NCI-H526 (cell line): ENCODE measurements at regions not wholly inside any gene's neighbourhood (a gene's known extent, or its start where the extent isn't known, plus 50 kb on each side); places are given as distances from the start of the nearest gene placed in this dataset.

Experiments used
- DNase-seq, 2 experiments: peaks; one replicate each; lab custom pipeline; 2025; lab: John Stamatoyannopoulos, UW

DNA sequence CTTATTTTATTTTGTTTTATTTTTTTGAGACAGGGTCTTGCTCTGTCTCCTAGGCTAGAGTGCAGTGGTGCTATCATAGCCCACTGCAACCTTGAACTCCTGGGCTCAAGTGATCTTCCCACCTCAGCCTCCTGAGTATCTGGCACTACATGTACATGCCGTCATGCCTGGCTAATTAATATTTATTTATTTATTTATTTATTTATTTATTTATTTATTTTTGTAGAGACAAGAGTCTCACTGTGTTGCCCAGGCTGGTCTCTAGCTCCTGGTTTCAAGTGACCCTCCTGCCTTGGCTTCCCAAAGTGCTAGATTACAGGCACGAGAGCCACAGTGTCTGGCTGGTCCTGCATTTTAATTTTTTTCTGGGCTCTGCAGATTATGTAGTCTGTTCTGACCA, 84.9 kb upstream of the BCOR start:
- DNase-seq, result no peak

GRCh38 chrX:40182095-40182494, 84.3 kb upstream of the BCOR start:
- DNase-seq, result no peak

DNA sequence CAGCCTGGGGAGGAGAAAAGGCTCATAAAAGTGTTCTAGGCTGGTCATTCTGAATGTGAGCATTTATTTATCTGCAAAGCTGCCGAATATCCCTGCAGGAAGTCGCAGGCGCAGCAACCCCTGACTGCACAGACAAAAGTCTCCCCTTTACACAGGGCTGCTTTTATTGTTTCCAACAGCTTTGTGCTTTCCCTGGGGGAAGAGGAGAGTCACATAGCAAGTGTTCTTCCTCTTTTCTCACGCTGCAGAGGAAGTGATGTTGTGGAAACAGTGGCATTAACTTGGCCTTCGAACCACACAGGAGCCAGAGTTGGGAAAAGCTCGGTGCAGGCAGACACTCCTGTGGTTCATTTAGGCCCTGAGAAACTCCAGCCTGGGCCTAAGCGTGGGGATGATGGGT, 81.5 kb upstream of the BCOR start:
- no peak for DNase-seq

DNA sequence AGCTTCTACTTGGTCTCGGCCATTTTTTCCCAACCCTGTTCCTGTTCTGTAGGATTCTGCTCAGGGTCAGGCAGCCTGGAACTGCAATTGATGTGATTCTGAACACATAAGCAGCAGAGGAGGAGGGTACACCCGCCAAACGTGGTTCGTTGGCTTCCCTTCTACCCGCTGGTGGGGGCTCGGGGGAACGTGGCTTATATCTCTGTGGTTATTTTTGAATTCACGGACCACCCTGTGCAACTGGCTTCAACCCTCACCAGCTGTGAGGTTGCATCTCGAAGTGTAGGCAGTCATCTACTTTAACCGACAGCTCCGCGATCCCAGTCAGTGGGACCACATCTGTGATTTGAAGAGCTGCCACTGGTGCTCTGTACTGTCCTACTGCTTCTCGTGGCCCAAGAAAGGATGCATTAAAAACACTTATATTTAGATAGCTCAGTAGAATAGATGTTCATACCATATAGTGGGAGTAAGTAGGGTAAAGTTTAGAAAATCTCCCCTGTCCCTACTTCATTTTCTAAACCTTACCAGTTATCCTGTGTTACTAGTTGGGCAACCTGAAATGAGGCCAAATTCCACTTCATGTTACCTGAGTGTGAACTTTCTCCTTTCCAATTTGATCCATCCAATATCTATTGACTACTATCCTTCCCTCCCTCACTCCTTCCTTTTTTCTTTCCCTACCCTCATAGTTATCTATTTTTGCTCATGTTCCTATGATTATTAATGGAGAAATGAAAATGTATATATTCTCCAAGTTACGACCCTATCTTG, 80.4 kb upstream of the BCOR start:
- no peak for DNase-seq

DNA sequence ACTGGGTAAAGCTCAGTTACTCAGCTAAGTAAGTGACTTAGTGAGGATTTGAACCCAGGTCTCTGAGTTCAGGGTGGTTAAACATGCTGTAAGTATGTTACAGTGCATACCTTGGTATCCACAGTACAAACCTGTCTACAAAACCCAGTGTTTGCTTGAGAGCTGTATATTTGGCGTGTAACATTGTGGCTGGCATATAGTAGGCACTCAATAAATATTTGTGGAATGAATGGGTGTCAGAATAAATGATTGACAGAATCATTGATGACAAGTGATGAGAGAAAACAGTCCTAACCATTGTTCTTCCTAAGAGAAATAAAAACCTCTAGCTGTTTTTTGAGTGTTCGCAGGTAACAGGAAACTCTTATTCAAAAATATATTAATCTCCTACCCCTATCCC, 79.7 kb upstream of the BCOR start:
- no peak for DNase-seq

GRCh38 chrX:40177117-40177430, 79.3 kb upstream of the BCOR start:
- no peak for DNase-seq

- DNase-seq, result peak in 1 of 2 experiments; percentile 72
Observed at GRCh38 chrX:40176351-40177116, 78.8 kb upstream of the BCOR start.

DNA sequence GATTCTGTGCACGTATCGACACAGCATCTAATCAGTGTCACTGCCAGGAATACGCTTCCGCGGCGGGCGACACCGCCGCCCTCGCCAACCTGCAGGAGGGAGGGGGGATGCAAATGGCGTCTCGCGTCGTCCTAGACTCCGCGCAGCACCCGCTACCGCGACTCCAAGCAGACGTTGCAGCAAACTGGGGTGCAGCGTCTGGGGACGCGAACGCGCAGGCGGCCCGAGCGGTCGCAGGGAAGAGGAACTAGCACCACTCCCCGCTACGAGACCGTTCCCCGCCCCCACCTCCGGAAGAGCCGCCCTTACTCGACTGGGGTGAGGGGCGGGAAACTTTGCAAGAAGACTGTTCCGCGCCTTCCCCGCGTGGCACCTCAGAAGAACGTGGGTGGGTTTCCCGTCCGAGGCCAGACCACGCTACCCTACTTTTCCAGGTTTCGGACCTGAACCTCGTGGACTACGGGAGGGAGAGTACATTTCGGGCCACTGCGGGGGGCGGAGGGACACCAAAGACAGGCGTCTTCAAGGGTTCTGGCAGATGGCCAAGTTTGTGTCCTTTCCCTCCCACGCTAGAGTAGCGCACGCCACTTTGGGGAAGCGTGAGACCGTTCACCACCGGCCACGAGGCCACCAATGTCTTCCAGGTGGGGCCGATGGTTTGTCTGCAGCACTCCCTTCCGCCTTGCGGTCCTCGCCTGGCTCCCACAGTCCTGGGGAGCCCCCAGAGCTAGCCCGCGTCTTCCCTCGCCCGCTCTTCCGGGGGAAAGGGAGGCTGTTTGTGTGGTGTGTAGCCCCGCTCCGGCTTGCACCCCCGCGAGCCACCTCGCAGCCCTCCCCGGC, 78.0 kb upstream of the BCOR start:
- DNase-seq, result peak; percentile 36 to 76

DNA sequence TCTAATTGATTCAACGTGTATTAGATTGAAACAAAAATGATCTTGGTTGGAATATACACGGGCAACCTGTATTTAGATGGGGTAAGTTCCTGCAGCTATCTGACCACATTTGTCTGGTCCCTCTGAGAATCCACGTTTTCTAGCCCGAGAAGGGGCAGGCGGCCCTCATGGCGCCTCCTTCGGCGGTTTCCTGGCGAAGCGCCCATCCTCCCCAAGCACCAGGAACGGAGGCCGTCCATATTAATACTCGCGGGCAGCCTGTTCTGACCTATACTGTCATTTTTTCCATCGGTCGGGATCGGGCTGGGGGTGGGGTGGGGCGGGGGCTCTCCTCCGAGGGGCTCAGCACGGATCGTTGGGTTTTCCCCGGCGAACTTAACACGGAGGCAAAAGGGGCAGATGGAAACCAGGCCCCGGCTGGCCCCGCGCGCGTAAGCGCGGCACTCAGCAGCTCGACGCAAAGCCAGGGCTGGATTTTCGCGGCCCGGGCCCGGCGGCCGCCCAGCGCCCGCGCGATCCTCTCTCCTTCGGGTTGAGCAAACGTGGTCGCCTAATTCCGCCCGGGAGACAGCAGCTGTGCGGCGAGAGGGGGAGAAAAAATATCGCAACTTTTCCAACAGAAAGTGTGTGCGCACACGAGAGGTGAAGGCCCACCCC, 77.2 kb upstream of the BCOR start:
- DNase-seq, result peak; percentile 37 to 82

- peak; percentile 64 to 85 for DNase-seq
Observed at GRCh38 chrX:40174001-40174853, 76.5 kb upstream of the BCOR start.

DNA sequence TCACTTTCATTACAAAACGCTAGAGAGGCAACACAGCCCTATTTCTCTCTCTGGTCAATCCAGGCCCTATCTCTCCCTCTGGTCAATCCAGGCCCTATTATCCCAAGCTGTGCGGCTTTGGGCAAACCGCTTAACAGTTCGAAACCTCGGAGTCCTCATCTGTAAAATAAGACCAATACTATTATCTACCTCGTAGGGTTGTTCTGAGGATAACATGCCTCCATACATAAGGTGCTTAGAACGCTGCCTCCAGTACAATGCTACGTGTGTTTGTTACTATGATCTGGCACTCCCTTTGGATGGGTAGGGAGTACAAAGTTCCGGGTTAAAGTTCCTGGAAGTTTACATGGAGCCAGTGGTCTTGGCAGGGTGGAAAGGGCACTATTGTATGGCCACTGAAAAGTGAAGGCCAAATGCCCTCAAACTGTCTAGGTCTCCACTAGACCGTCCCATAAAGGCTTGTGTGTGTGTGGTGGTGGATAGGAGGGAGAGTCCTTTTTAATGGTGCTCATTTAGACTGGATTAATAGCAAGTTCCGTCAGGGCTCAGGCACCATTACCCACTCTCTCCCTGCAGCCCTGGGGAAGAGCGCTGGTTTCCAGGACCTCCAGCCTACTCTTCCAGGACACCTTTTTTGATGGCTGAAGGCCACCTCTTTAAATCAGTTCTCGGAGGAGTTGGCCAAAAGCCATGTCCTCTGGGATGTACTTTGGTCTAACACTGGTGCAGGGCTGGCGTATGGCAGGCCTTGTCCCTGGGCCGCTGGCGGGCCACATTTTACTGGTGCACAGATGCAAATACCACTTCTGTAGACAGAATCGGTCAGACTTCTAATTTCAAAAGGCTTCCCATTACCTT, 75.6 kb upstream of the BCOR start:
- DNase-seq, result peak in 1 of 2 experiments; percentile 80

DNA sequence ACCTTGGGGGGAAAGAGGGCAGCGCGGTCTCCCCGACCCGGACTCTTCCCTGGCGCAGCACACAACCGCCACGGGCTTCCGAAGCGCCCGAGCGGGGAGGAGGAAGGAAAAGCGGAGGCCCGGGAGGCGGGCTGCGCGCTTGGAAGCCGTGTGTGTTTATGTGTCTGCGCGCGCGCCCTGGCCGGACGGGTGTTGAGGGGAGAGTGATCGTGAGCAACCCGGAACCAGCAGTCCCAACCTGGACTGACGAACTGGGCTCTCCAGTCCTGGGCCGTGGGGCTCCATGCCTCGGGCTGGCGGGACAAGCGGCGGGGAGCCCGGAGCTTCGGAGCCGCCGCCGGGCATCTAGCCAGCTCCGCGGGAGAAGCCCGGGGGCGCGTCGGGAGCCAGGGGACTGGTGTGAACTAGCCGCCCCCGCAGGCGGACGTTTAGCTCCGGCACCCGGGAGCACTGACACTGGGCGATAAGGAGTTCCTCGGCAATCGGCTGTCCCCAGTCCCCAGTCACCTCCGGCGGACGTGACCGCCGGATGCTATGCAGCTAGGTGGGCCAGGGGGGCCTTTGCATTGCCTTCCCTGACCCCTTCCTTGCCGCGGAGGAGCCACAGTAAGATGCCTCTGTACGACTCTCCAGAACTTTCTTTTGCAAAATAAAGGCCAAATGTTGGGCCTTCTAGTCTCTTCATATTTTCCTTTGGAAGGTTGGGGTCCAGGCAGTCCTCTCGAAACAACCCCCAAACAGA, 74.8 kb upstream of the BCOR start:
- no peak for DNase-seq

DNA sequence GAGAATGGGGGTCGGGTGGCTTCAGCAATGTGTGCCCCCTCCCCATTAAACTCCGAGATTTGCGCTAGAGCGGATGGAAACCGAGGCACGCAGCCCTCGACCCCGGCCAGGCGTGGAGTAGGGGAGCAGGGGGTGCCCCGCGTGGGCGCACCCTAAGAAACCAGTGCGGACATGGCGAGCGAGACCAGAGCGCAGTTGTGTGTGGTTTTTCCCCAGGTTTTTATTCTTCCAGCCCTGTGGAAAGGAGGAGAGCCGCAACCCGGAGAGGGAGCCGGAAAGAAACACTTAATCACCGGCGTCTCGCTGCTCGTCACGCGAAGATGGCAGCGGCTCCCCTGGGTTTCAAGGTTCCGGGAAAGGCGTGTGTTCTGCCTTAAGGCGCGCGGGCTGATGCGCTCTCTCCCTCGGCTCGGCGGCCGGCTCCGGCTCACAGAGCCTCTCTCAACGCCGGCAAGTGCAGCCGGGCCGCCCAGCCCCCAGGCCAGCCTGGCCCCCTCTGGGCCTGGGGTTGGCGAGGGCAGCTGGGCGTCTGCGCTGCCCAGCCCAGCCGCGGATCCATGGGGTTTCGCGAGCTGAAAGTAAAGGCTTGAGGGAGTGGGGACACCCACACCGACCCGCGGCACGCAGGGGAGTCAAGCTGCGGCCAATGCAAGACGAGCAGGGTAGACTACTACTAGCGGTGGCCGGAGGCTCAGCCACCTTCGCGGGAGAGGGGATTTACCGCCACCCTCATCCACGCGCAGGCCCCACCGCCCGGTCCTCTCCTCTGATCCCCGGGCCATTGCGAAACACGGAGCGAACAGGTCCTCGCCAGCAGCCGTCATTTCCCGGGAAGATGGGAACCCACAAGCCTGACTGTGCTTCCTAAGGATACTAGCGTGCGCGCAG, 74.0 kb upstream of the BCOR start:
- DNase-seq, result no peak

DNA sequence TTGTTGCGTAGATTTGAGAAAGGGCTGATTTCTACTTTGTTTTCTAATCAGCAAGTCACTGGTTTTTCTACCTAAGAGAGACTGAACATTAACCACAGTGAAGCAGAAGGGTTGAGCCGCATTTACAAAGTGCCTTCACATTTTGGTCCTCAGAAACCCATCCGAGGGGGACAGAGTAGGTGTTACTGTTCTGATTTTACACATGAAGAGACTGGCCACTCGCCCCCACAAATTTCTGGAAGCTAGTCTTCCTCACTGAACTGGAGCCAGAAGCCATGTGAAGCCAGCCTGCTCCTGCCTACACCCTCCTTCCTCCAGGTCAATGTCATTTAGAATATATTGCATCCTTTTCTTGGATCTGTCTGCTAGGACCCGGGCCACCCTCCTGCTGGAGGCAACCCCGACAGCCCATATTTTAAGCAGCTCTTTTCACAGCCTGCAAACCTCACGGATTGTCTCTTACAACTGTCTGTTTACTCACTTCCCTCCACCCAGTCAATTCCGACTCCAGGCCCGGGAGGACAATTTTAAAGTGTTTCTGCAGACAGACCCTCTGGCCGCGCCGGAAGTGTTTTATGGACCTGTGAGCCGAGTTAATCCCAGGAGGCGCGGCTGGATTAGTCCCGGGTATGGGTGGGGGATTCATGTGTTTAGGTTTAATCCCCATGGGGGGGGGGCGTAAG, 73.2 kb upstream of the BCOR start:
- DNase-seq, result no peak

DNA sequence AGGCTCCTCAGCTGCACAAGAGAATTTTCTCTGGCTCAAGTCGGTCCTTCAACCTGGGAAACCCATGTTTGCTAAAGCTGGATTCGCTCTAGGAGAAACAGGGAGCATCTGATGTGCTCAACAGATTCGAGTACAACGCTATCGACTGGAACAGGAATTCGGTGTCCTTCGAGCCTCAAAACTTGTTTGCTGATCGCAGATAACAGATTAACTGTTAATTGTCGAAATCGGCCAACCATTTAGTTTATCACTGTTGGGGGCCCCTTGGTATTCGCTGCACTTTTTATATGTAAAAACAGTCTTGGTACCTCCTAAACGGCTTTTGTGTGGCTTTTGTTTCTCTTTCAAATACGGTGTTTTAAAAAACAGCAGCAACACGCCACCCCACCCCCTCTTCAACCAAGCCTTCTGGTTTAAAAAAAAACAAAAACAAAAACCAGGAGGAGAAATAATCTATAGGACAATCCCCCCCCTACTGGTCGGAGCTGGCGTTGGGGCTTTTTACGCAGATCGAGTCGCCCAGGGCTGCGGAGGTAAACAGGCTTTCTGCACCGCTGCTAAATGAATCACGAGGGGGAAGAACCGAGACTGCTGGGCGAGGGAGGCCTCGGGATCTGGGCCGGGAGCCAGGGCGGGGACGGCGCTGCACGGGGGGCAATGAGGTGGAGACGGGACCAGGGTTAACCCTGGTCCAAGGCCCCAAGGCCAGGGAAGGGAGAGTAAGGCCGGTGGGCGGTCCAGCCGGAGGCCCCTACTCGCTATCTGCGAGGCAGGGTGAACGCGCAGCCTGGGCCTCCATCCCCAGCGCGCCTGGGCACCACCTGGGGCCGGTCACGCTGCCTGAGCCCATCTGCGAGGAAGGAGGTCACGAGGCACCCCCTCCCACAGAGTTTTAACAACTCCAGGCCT, 71.7 kb upstream of the BCOR start:
- peak; percentile 66 to 88 for DNase-seq

- peak; percentile 85 to 94 for DNase-seq
Observed at GRCh38 chrX:40168480-40169011, 70.8 kb upstream of the BCOR start.
